Astrocyte (in vitro differentiated cells and primary cell): ENCODE measurements at regions not wholly inside any gene's neighbourhood (a gene's known extent, or its start where the extent isn't known, plus 50 kb on each side); places are given as distances from the start of the nearest gene placed in this dataset.
A peak's percentile ranks its signal among the peaks of the same experiment; 100 is the strongest.

Experiments used
- DNase-seq: peaks from one replicate; pipeline ENCODE4 v3.0.0-alpha.2; 2010; ENCODE audit warnings: low read depth
- FAIRE-seq: peaks from 2 replicates; lab custom pipeline; 2011; peaks lifted over from hg19 to GRCh38; lab: Jason Lieb, UNC
- H2AFZ ChIP-seq: 2 replicates; pipeline ENCODE4 v1.6.0; 2012; ENCODE audit warnings: low read depth, low read length, inconsistent platforms
- H3K27ac ChIP-seq: 2 replicates; pipeline ENCODE4 v1.5.1; 2011; ENCODE audit warnings: low read depth, low read length, inconsistent platforms
- H3K27me3 ChIP-seq: 2 replicates; pipeline ENCODE4 v1.6.0; 2011; ENCODE audit warnings: low read length, inconsistent platforms; ENCODE audit not compliant: insufficient read depth
- H3K36me3 ChIP-seq: 2 replicates; pipeline ENCODE4 v1.5.1; 2011; ENCODE audit warnings: low read length, inconsistent platforms; ENCODE audit not compliant: insufficient read depth
- H3K4me1 ChIP-seq: 2 replicates; pipeline ENCODE4 v1.5.1; 2011; ENCODE audit warnings: low read length, inconsistent platforms; ENCODE audit not compliant: insufficient read depth
- H3K4me2 ChIP-seq: 2 replicates; pipeline ENCODE4 v1.6.0; 2012; ENCODE audit warnings: low read length, inconsistent platforms
- H3K4me3 ChIP-seq: 2 replicates; pipeline ENCODE4 v1.5.1; 2011; ENCODE audit warnings: low read depth, mild to moderate bottlenecking, low read length, inconsistent platforms; ENCODE audit not compliant: insufficient read depth
- H3K79me2 ChIP-seq: 2 replicates; pipeline ENCODE4 v1.6.0; 2012; ENCODE audit warnings: mild to moderate bottlenecking, low read length, inconsistent platforms; ENCODE audit not compliant: insufficient read depth
- H3K9ac ChIP-seq: 2 replicates; pipeline ENCODE4 v1.6.0; 2012; ENCODE audit warnings: mild to moderate bottlenecking, low read length, inconsistent platforms
- H3K9me3 ChIP-seq: 2 replicates; pipeline ENCODE4 v1.5.1; 2012; ENCODE audit warnings: low read depth, mild to moderate bottlenecking, low read length, inconsistent platforms; ENCODE audit not compliant: insufficient read depth
- H4K20me1 ChIP-seq: 2 replicates; pipeline ENCODE4 v1.6.0; 2012; ENCODE audit warnings: low read length, inconsistent platforms; ENCODE audit not compliant: insufficient read depth
- H3K27ac Mint-ChIP-seq: one replicate; pipeline ENCODE4 v1.8.0; 2021; ENCODE audit warnings: mild to moderate bottlenecking, mixed read lengths; ENCODE audit not compliant: unreplicated experiment
- H3K27me3 Mint-ChIP-seq: one replicate; pipeline ENCODE4 v1.8.0; 2021; ENCODE audit warnings: low read depth, mixed read lengths; ENCODE audit not compliant: unreplicated experiment
- H3K36me3 Mint-ChIP-seq: one replicate; pipeline ENCODE4 v1.8.0; 2021; ENCODE audit warnings: low read depth, mixed read lengths; ENCODE audit not compliant: unreplicated experiment
- H3K4me1 Mint-ChIP-seq: one replicate; pipeline ENCODE4 v1.8.0; 2021; ENCODE audit warnings: low read depth, mixed read lengths; ENCODE audit not compliant: unreplicated experiment
- H3K4me3 Mint-ChIP-seq: one replicate; pipeline ENCODE4 v1.8.0; 2021; ENCODE audit warnings: mild to moderate bottlenecking, moderate library complexity, mixed read lengths; ENCODE audit not compliant: unreplicated experiment
- H3K9me3 Mint-ChIP-seq: one replicate; pipeline ENCODE4 v1.8.0; 2021; ENCODE audit warnings: mild to moderate bottlenecking, mixed read lengths; ENCODE audit not compliant: unreplicated experiment
- CTCF ChIP-seq: IDR thresholded peaks from 2 replicates; pipeline ENCODE4 v1.5.1; 2011; ENCODE audit warnings: low read depth, mild to moderate bottlenecking, inconsistent platforms, low read length, moderate library complexity; ENCODE audit not compliant: insufficient read depth
- EZH2 ChIP-seq: IDR thresholded peaks from 2 replicates; pipeline ENCODE4 v1.6.1; 2012; ENCODE audit warnings: mild to moderate bottlenecking, low read length, inconsistent platforms; ENCODE audit not compliant: insufficient read depth

GRCh38 chr11:112777283-112777751, 183.9 kb upstream of the NCAM1 start:
- TF ChIP-seq CTCF (no peak), EZH2 (no peak)
- no peaks in the 10 kb centered on the region for H3K27me3 ChIP-seq
- no peak for DNase-seq
- Mint-ChIP-seq H3K27me3 (peaks cover 10% of the 10 kb centered on the region), H3K4me1 (peaks cover 2% of the 10 kb centered on the region), H3K9me3 (no peaks in the 10 kb centered on the region), H3K4me3 (no peak overlapping the region), H3K27ac (no peak overlapping the region), H3K36me3 (no peaks in the 10 kb centered on the region)
- no peaks in the 10 kb centered on the region for H3K79me2 ChIP-seq
- H3K4me2 ChIP-seq: no peak overlapping the region
- no peaks in the 10 kb centered on the region for H4K20me1 ChIP-seq
- no peak overlapping the region for H3K4me3 ChIP-seq
- no peaks in the 10 kb centered on the region for H3K9me3 ChIP-seq
- H2AFZ ChIP-seq: peak overlapping the region; percentile 9
- no peaks in the 10 kb centered on the region for H3K36me3 ChIP-seq
- no peak for FAIRE-seq
- H3K4me1 ChIP-seq: peaks cover 16% of the 10 kb centered on the region
- H3K27ac ChIP-seq: no peak overlapping the region
- no peak overlapping the region for H3K9ac ChIP-seq

- Mint-ChIP-seq H3K27ac (no peak overlapping the region), H3K27me3 (peaks cover 8% of the 10 kb centered on the region), H3K36me3 (no peaks in the 10 kb centered on the region), H3K9me3 (no peaks in the 10 kb centered on the region), H3K4me3 (no peak overlapping the region), H3K4me1 (peaks cover 2% of the 10 kb centered on the region)
- DNase-seq (no peak), FAIRE-seq (no peak)
- H3K27me3 ChIP-seq: no peaks in the 10 kb centered on the region
- H3K9ac ChIP-seq: no peak overlapping the region
- no peaks in the 10 kb centered on the region for H3K36me3 ChIP-seq
- no peak overlapping the region for H2AFZ ChIP-seq
- H3K27ac ChIP-seq: no peak overlapping the region
- no peak overlapping the region for H3K4me3 ChIP-seq
- no peak overlapping the region for H3K4me2 ChIP-seq
- no peaks in the 10 kb centered on the region for H3K9me3 ChIP-seq
- TF ChIP-seq EZH2 (no peak), CTCF (no peak)
- no peaks in the 10 kb centered on the region for H3K79me2 ChIP-seq
- H3K4me1 ChIP-seq: peaks cover 16% of the 10 kb centered on the region
- H4K20me1 ChIP-seq: no peaks in the 10 kb centered on the region
These were observed 182.9 kb upstream of the NCAM1 start for GRCh38 chr11:112778091-112778876.

DNA sequence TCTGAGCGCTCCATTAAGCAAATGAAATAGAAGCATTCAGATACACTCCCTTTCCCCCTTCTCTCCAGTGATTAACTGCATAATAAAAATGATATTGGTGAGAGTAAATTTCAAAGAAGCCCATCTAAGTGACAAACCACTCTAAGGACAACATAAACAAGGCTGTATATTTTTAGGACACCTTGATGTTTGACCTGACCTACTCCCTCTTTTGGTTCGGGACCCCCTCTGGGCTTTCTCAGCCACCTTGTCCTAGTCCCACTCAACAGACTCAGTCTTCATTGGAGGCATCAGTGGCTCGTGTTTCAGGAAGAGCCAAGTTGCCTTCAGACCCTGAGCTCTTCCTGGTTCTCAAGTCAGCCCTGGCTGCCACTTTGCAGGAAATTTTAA, 182.3 kb upstream of the NCAM1 start:
- TF ChIP-seq EZH2 (no peak), CTCF (no peak)
- DNase-seq (no peak), FAIRE-seq (no peak)
- H4K20me1 ChIP-seq: no peaks in the 10 kb centered on the region
- H3K4me1 Mint-ChIP-seq: peaks cover 2% of the 10 kb centered on the region
- no peak overlapping the region for H3K27ac Mint-ChIP-seq
- H3K27me3 Mint-ChIP-seq: peaks cover 4% of the 10 kb centered on the region
- no peaks in the 10 kb centered on the region for H3K27me3 ChIP-seq
- H3K27ac ChIP-seq: no peak overlapping the region
- H3K79me2 ChIP-seq: no peaks in the 10 kb centered on the region
- H3K9ac ChIP-seq: no peak overlapping the region
- H2AFZ ChIP-seq: no peak overlapping the region
- H3K4me3 Mint-ChIP-seq: no peak overlapping the region
- no peaks in the 10 kb centered on the region for H3K36me3 ChIP-seq
- H3K9me3 Mint-ChIP-seq: no peaks in the 10 kb centered on the region
- no peaks in the 10 kb centered on the region for H3K36me3 Mint-ChIP-seq
- no peak overlapping the region for H3K4me2 ChIP-seq
- no peaks in the 10 kb centered on the region for H3K9me3 ChIP-seq
- no peak overlapping the region for H3K4me3 ChIP-seq
- H3K4me1 ChIP-seq: peaks cover 18% of the 10 kb centered on the region
